ENCODE measurements at regions not wholly inside any gene's neighbourhood (a gene's known extent, or its start where the extent isn't known, plus 50 kb on each side); places are given as distances from the start of the nearest gene placed in this dataset.

DNA sequence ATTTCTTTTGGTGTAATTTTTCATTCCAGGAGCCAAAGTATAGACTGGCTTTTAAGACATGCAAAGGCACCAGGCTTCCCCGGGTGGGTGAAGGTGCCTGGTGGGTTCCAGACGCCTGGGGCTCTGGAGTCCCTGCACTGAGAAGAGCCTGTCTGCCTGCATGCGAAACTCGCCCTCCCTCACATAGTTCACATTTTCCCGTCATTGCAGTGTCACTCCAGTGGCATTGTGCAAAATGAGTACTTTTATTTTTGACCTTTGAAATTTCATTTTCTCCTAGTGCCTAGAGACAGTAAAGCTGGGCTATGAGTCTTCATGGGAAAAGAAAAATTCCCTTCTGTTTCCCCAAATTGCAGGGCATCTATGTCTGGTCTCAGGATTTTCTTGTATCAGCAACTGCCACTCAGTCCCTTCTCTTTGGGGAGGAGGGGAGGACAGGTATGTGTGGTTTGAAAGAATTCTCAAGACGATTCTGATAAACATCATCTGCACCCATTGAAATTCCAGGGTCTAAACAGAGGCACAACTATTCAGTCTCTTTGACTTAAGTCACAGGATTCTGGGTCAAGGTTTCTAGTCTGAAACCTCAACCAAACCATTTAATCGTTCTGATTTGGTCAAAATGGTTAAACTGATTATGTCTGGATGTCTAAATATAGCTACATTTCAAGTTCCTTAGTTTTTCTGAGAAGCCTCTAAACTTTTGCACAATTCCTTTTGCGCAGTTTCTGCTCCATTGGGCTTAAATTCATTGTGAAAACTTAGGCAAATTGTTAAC lies 107.8 kb downstream of the CYP26A1 start:
- intact Hi-C loops (cut with DNase I) = no loop called here
- 78 to 81% methylated on average over 8 of the region's 8 CpGs for WGBS, 2 donors
- no peaks in the 10 kb centered on the region for H3K36me3 ChIP-seq
- no peaks in the 10 kb centered on the region for H3K4me1 ChIP-seq
- no peak overlapping the region for H3K4me3 ChIP-seq
- H3K27me3 ChIP-seq = peaks cover 0 to 3% (median 0%) of the 10 kb centered on the region in 7 donors
- TF ChIP-seq, protein P1, sequence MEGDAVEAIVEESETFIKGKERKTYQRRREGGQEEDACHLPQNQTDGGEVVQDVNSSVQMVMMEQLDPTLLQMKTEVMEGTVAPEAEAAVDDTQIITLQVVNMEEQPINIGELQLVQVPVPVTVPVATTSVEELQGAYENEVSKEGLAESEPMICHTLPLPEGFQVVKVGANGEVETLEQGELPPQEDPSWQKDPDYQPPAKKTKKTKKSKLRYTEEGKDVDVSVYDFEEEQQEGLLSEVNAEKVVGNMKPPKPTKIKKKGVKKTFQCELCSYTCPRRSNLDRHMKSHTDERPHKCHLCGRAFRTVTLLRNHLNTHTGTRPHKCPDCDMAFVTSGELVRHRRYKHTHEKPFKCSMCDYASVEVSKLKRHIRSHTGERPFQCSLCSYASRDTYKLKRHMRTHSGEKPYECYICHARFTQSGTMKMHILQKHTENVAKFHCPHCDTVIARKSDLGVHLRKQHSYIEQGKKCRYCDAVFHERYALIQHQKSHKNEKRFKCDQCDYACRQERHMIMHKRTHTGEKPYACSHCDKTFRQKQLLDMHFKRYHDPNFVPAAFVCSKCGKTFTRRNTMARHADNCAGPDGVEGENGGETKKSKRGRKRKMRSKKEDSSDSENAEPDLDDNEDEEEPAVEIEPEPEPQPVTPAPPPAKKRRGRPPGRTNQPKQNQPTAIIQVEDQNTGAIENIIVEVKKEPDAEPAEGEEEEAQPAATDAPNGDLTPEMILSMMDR (IDR thresholded peaks at IDR 0.05) = no peak
- peak overlapping the region in 2 of 10 donors; percentile 4 to 26 for H3K27ac ChIP-seq
- DNase-seq (no peak), ATAC-seq (no peak)
- H3K9me3 ChIP-seq = no peaks in the 10 kb centered on the region

DNA sequence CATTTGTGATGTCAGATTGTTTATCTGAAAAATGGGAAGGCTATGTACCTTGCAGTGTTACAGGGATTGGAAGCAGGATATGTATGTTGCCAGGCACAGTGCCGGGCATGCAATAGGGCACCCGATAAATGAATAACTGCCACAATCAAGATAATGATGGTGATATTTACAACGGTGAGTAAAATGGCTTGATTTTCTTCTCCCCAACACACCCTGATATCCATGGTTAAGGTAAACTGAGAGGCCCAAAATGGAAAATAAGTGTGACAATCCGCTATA lies 108.3 kb downstream of the CYP26A1 start:
- Histone ChIP-seq H3K27me3 (peaks cover 0 to 3% (median 0%) of the 10 kb centered on the region in 7 donors), H3K9me3 (no peaks in the 10 kb centered on the region), H3K4me3 (no peak overlapping the region), H3K27ac (no peak overlapping the region), H3K4me1 (no peaks in the 10 kb centered on the region), H3K36me3 (no peaks in the 10 kb centered on the region)
- no peak for ATAC-seq
- 83 to 88% methylated on average over 4 of the region's 4 CpGs for WGBS, 2 donors
- intact Hi-C loops (cut with DNase I) = no loop called here
- no peak for DNase-seq
- TF ChIP-seq, protein P1 (IDR thresholded peaks at IDR 0.05) = no peak

DNA sequence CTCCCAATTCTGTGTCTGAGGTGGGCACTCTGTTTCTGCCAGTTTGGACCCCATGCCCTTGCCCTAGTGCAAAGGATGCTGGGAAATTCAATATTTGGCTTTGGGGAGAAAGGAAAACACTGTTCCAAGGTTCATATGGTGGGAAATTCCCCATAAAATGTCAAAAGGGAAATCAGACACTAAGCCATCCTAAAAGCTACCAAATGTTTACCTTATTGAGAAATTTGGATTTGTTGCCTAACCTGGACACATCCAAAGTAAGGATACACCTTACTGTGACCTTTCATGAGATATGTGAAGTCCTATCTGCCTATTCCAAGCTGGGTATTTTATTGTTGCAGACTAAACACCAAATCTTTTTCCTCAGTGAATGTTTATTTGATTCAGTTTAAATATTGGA lies 109.1 kb downstream of the CYP26A1 start:
- TF ChIP-seq, protein P1 (IDR thresholded peaks at IDR 0.05) = no peak
- no peak for ATAC-seq
- Histone ChIP-seq H3K36me3 (no peaks in the 10 kb centered on the region), H3K4me1 (no peaks in the 10 kb centered on the region), H3K4me3 (no peak overlapping the region), H3K27ac (no peak overlapping the region), H3K27me3 (peaks cover 0 to 3% (median 0%) of the 10 kb centered on the region in 7 donors), H3K9me3 (no peaks in the 10 kb centered on the region)
- intact Hi-C loops (cut with DNase I) = no loop called here
- no peak for DNase-seq

DNA sequence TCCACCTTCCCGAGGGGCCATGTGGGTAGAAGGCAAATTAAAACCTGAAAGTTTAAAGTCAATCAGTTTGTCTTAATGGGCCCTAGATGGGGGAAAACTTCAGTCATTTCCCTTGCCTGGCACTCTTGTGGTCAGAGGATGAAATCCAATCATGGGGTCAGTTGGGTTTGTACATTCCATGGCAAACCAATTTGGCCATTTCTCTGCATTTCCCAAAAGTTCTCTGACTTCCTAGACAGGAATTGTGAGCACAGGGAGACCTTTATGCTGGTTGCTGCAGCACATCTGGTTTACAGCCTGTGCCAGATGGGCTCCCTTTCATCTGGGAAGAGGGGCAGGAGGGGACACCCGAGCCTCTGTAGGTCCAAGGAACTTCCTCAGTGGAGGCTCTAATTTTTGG lies 113.0 kb downstream of the CYP26A1 start:
- Histone ChIP-seq H3K4me3 (no peak overlapping the region), H3K27ac (no peak overlapping the region), H3K9me3 (no peaks in the 10 kb centered on the region), H3K4me1 (peaks cover 0 to 11% (median 0%) of the 10 kb centered on the region in 9 donors), H3K27me3 (peaks cover 0 to 3% (median 0%) of the 10 kb centered on the region in 7 donors), H3K36me3 (no peaks in the 10 kb centered on the region)
- TF ChIP-seq, protein P1 (IDR thresholded peaks at IDR 0.05) = no peak
- whole genome bisulfite sequencing, 2 donors = 70 to 78% methylated on average over 2 of the region's 2 CpGs
- intact Hi-C loops (cut with DNase I) = no loop called here
- DNase-seq (no peak), ATAC-seq (no peak)
